Astrocyte (in vitro differentiated cells and primary cell): ENCODE measurements at regions not wholly inside any gene's neighbourhood (a gene's known extent, or its start where the extent isn't known, plus 50 kb on each side); places are given as distances from the start of the nearest gene placed in this dataset.

Experiments
- CTCF ChIP-seq: IDR thresholded peaks from 2 replicates; pipeline ENCODE4 v1.5.1; 2011; ENCODE audit warnings: low read depth, mild to moderate bottlenecking, inconsistent platforms, low read length, moderate library complexity; ENCODE audit not compliant: insufficient read depth
- EZH2 ChIP-seq: IDR thresholded peaks from 2 replicates; pipeline ENCODE4 v1.6.1; 2012; ENCODE audit warnings: mild to moderate bottlenecking, low read length, inconsistent platforms; ENCODE audit not compliant: insufficient read depth

GRCh38 chr13:60701895-60702294, 304.9 kb downstream of the TDRD3 start:
- TF ChIP-seq CTCF (no peak), EZH2 (no peak)
